Gastrocnemius medialis (tissue), 4 donors: ENCODE measurements at regions not wholly inside any gene's neighbourhood (a gene's known extent, or its start where the extent isn't known, plus 50 kb on each side); places are given as distances from the start of the nearest gene placed in this dataset.

Experiments
- ATAC-seq, 2 donors: fragments of 150-250 bp; one replicate each; pipeline ENCODE4 v1.9.1; 2016
- DNase-seq, 2 donors: peaks; one replicate each; pipeline ENCODE4 v3.0.0-alpha.2; 2019
- H3K27ac ChIP-seq, 4 donors: fragments of 200-600 bp; sonication (generic); 1 replicate in 1 of 4; 2 replicates in 3 of 4; pipeline ENCODE4 v1.5.1; 2016 to 2018; ENCODE audit warnings: mild to moderate bottlenecking in 2 of 4, moderate library complexity in 1 of 4
- H3K27me3 ChIP-seq, 3 donors: fragments of 200-600 bp; sonication (generic) in 2 of 3; 1 replicate in 1 of 3; 2 replicates in 2 of 3; pipeline versions ENCODE4 v1.5.1 to v1.6.0; 2016 to 2019; ENCODE audit warnings: mild to moderate bottlenecking in 1 of 3, moderate library complexity in 1 of 3
- H3K36me3 ChIP-seq, 2 donors: fragments of 200-600 bp; sonication (generic) in 1 of 2; one replicate each; pipeline ENCODE4 v1.5.1; 2017 to 2018
- H3K4me1 ChIP-seq, 2 donors: fragments of 200-600 bp; sonication (generic) in 1 of 2; one replicate each; pipeline ENCODE4 v1.5.1; 2016 to 2017; ENCODE audit warnings: mild to moderate bottlenecking in 2 of 2
- H3K4me3 ChIP-seq, 4 donors: fragments of 200-600 bp; sonication (generic) in 3 of 4; 1 replicate in 1 of 4; 2 replicates in 3 of 4; pipeline ENCODE4 v1.5.1; 2016 to 2019; ENCODE audit warnings: mild to moderate bottlenecking in 2 of 4
- H3K9me3 ChIP-seq, 3 donors: fragments of 200-600 bp; sonication (generic) in 2 of 3; 1 replicate in 1 of 3; 2 replicates in 2 of 3; pipeline ENCODE4 v1.5.1; 2016 to 2019
- CTCF ChIP-seq, 5 experiments: fragments of 450-650 bp in 3 of 5; fragments of 200-600 bp in 2 of 5; sonication (generic) in 2 of 5; IDR thresholded peaks in 4 of 5; conservative IDR thresholded peaks in 1 of 5; 1 replicate in 4 of 5; 2 replicates in 1 of 5; pipeline ENCODE4 v1.5.1; 2016 to 2019; ENCODE audit warnings: antibody characterized with exemption in 5 of 5, mild to moderate bottlenecking in 3 of 5, moderate library complexity in 3 of 5
- POLR2A ChIP-seq, 2 donors: fragments of 450-650 bp; IDR thresholded peaks; one replicate each; pipeline ENCODE4 v1.6.1; 2017; ENCODE audit warnings: antibody characterized with exemption in 2 of 2, mild to moderate bottlenecking in 2 of 2, moderate library complexity in 2 of 2
- in situ Hi-C, 4 donors: fragments of 200-750 bp; cut with MboI; loops; one replicate each; pipeline versions ENCODE4 v1.15.0 to v1.8.0; 2017; ENCODE audit warnings: low sequenced_read_pairs in 4 of 4
- intact Hi-C: fragments of 100-400 bp; cut with DNase I; formaldehyde crosslinking; loops from one replicate; pipeline ENCODE4 v1.15.1; 2023; ENCODE audit warnings: low total_unique reads

GRCh38 chr2:103805746-103806145, 1043.9 kb downstream of the TMEM182 start:
- in situ Hi-C loops (no loop called here), intact Hi-C loops (no loop called here)
- no peak overlapping the region for H3K27ac ChIP-seq
- no peaks in the 10 kb centered on the region for H3K4me1 ChIP-seq
- H3K27me3 ChIP-seq = no peaks in the 10 kb centered on the region
- no peak for TF ChIP-seq POLR2A (IDR thresholded peaks at IDR 0.05)
- no peak for TF ChIP-seq CTCF (IDR thresholded peaks at IDR 0.05 in 4 of 5, conservative IDR thresholded peaks at IDR 0.05 in 1 of 5)
- no peaks in the 10 kb centered on the region for H3K36me3 ChIP-seq
- H3K4me3 ChIP-seq = no peak overlapping the region
- no peaks in the 10 kb centered on the region for H3K9me3 ChIP-seq
- ATAC-seq (no peak), DNase-seq (no peak)

- DNase-seq (no peak), ATAC-seq (no peak)
- Histone ChIP-seq H3K36me3 (no peaks in the 10 kb centered on the region), H3K4me1 (no peaks in the 10 kb centered on the region), H3K27ac (no peak overlapping the region), H3K4me3 (no peak overlapping the region), H3K9me3 (no peaks in the 10 kb centered on the region), H3K27me3 (no peaks in the 10 kb centered on the region)
- TF ChIP-seq POLR2A (IDR thresholded peaks at IDR 0.05) (no peak), CTCF (IDR thresholded peaks at IDR 0.05 in 4 of 5, conservative IDR thresholded peaks at IDR 0.05 in 1 of 5) (no peak)
- in situ Hi-C loops (no loop called here), intact Hi-C loops (no loop called here)
These were observed 1045.1 kb upstream of the POU3F3 start for GRCh38 chr2:103808814-103809213.

GRCh38 chr2:103809415-103809814, 1044.5 kb upstream of the POU3F3 start:
- DNase-seq (no peak), ATAC-seq (no peak)
- no peaks in the 10 kb centered on the region for H3K27me3 ChIP-seq
- intact Hi-C loops = no loop called here
- TF ChIP-seq CTCF (IDR thresholded peaks at IDR 0.05 in 4 of 5, conservative IDR thresholded peaks at IDR 0.05 in 1 of 5) = no peak
- TF ChIP-seq POLR2A (IDR thresholded peaks at IDR 0.05) = no peak
- in situ Hi-C loops = no loop called here
- H3K27ac ChIP-seq = no peak overlapping the region
- no peaks in the 10 kb centered on the region for H3K4me1 ChIP-seq
- H3K4me3 ChIP-seq = no peak overlapping the region
- H3K36me3 ChIP-seq = no peaks in the 10 kb centered on the region
- no peaks in the 10 kb centered on the region for H3K9me3 ChIP-seq

- no peaks in the 10 kb centered on the region for H3K36me3 ChIP-seq
- no peaks in the 10 kb centered on the region for H3K4me1 ChIP-seq
- in situ Hi-C loops (no loop called here), intact Hi-C loops (no loop called here)
- no peak for ATAC-seq
- H3K9me3 ChIP-seq = no peaks in the 10 kb centered on the region
- no peak overlapping the region for H3K27ac ChIP-seq
- no peak for DNase-seq
- TF ChIP-seq POLR2A (IDR thresholded peaks at IDR 0.05) = no peak
- TF ChIP-seq CTCF (IDR thresholded peaks at IDR 0.05 in 4 of 5, conservative IDR thresholded peaks at IDR 0.05 in 1 of 5) = no peak
- no peaks in the 10 kb centered on the region for H3K27me3 ChIP-seq
- H3K4me3 ChIP-seq = no peak overlapping the region
These were observed 1043.9 kb upstream of the POU3F3 start for GRCh38 chr2:103809941-103810441.

GRCh38 chr2:103810875-103811274, 1043.0 kb upstream of the POU3F3 start:
- H3K27me3 ChIP-seq = no peaks in the 10 kb centered on the region
- H3K36me3 ChIP-seq = no peaks in the 10 kb centered on the region
- H3K4me3 ChIP-seq = no peak overlapping the region
- H3K9me3 ChIP-seq = no peaks in the 10 kb centered on the region
- no peaks in the 10 kb centered on the region for H3K4me1 ChIP-seq
- ATAC-seq = no peak
- in situ Hi-C loops = no loop called here
- TF ChIP-seq POLR2A (IDR thresholded peaks at IDR 0.05) (no peak), CTCF (IDR thresholded peaks at IDR 0.05 in 4 of 5, conservative IDR thresholded peaks at IDR 0.05 in 1 of 5) (no peak)
- no peak for DNase-seq
- intact Hi-C loops = no loop called here
- no peak overlapping the region for H3K27ac ChIP-seq
